HepG2 (cell line): ENCODE measurements at regions not wholly inside any gene's neighbourhood (a gene's known extent, or its start where the extent isn't known, plus 50 kb on each side); places are given as distances from the start of the nearest gene placed in this dataset.
A peak's percentile ranks its signal among the peaks of the same experiment; 100 is the strongest.

Experiments used
- ATAC-seq: fragments of 200-7000 bp; cut with Tn5 transposase; 3 replicates; pipeline ENCODE4 v1.9.1; 2020; ENCODE audit warnings: mild to moderate bottlenecking, moderate library complexity
- BruUV-seq: library from RNA; stranded (reverse); fragments of 400-500 nt; replicated peaks from 2 replicates; lab custom pipeline; 2021; lab: Mats Ljungman, UMichigan
- CTCF ChIA-PET: fragments of 300-600 bp; formaldehyde crosslinking; extraction: SDS; loops from one replicate; lab custom pipeline; 2021; ENCODE audit warnings: low total read pairs, inconsistent platforms, low intra/inter-chr PET ratio; lab: Yijun Ruan, JAX
- POLR2A ChIA-PET: fragments of 350-600 bp; sonication (Branson Sonifier 250); formaldehyde crosslinking; loops from one replicate; lab custom pipeline; 2020; ENCODE audit warnings: antibody characterized with exemption, inconsistent platforms; lab: Yijun Ruan, JAX
- DNase-seq: peaks from one replicate; pipeline ENCODE4 v3.0.0-alpha.2; 2015; ENCODE audit warnings: low spot score
- FAIRE-seq: peaks from 3 replicates; lab custom pipeline; 2011; peaks lifted over from hg19 to GRCh38; lab: Jason Lieb, UNC
- H2AFZ ChIP-seq: one replicate; pipeline ENCODE4 v1.6.1; 2011; ENCODE audit warnings: low read length, inconsistent platforms
- H3K27ac ChIP-seq: fragments of 300-600 bp; 3 replicates; pipeline ENCODE4 v1.8.0; 2011; ENCODE audit warnings: mixed run types, mild to moderate bottlenecking, mixed read lengths, low read length, inconsistent platforms; ENCODE audit not compliant: insufficient read depth; ENCODE audit errors: extremely low read length
- H3K27me3 ChIP-seq, 2 experiments: fragments of 200-600 bp in 1 of 2; 2 replicates in 1 of 2; 3 replicates in 1 of 2; pipeline versions ENCODE4 v1.6.0 to v1.8.0; 2011; ENCODE audit warnings: low read length in 2 of 2, mild to moderate bottlenecking in 2 of 2, moderate library complexity in 2 of 2, inconsistent platforms in 1 of 2; ENCODE audit not compliant: insufficient read depth in 2 of 2, control insufficient read depth in 1 of 2
- H3K36me3 ChIP-seq, 2 experiments: fragments of 200-600 bp in 1 of 2; replicated peaks in 1 of 2; 2 replicates in 1 of 2; 3 replicates in 1 of 2; pipeline versions ENCODE4 v1.5.1 to v1.8.0; 2011; ENCODE audit warnings: low read length in 2 of 2, inconsistent platforms in 1 of 2; ENCODE audit not compliant: insufficient read depth in 2 of 2, control insufficient read depth in 1 of 2
- H3K4me1 ChIP-seq: 2 replicates; pipeline ENCODE4 v1.5.1; 2012; ENCODE audit warnings: low read length, inconsistent platforms; ENCODE audit not compliant: insufficient read depth
- H3K4me2 ChIP-seq: 2 replicates; pipeline ENCODE4 v1.6.0; 2011; ENCODE audit warnings: low read depth, low read length, inconsistent platforms
- H3K4me3 ChIP-seq, 3 experiments: fragments of 200-600 bp in 1 of 3; sonication (generic), shearing (Covaris generic) in 1 of 3; replicated peaks in 1 of 3; 2 replicates each; pipeline ENCODE4 v1.5.1; 2011 to 2016; ENCODE audit warnings: low read length in 3 of 3, inconsistent platforms in 2 of 3, low read depth in 2 of 3, mild to moderate bottlenecking in 2 of 3, control low read depth in 1 of 3, mixed read lengths in 1 of 3; ENCODE audit not compliant: insufficient read depth in 1 of 3
- H3K79me2 ChIP-seq: one replicate; pipeline ENCODE4 v1.6.1; 2011; ENCODE audit warnings: low read length, inconsistent platforms; ENCODE audit not compliant: insufficient read depth
- H3K9ac ChIP-seq: 2 replicates; pipeline ENCODE4 v1.6.0; 2011; ENCODE audit warnings: mild to moderate bottlenecking, low read depth, low read length, inconsistent platforms; ENCODE audit not compliant: insufficient read depth
- H3K9me3 ChIP-seq: 2 replicates; pipeline ENCODE4 v1.5.1; 2012; ENCODE audit warnings: mild to moderate bottlenecking, low read length
- H4K20me1 ChIP-seq: 2 replicates; pipeline ENCODE4 v1.6.0; 2011; ENCODE audit warnings: inconsistent platforms, mild to moderate bottlenecking, low read length, moderate library complexity; ENCODE audit not compliant: insufficient read depth
- AHDC1 ChIP-seq: sonication (generic); formaldehyde crosslinking; IDR thresholded peaks from 2 replicates; pipeline ENCODE4 v1.5.1; 2020; ENCODE audit warnings: mild to moderate bottlenecking, missing genetic modification reagents, borderline replicate concordance
- CHCHD3 ChIP-seq: sonication (generic); formaldehyde crosslinking; IDR thresholded peaks from 2 replicates; pipeline ENCODE4 v1.8.0; 2022; ENCODE audit warnings: mild to moderate bottlenecking, missing genetic modification reagents, moderate library complexity
- MAFF ChIP-seq: IDR thresholded peaks from 2 replicates; pipeline ENCODE4 v1.6.1; 2011; ENCODE audit warnings: low read depth, low read length, improper control_type of control experiment
- MAFK ChIP-seq, 2 experiments: IDR thresholded peaks in 1 of 2; conservative IDR thresholded peaks in 1 of 2; 2 replicates each; pipeline ENCODE4 v1.6.1; 2011; ENCODE audit warnings: improper control_type of control experiment in 2 of 2, low read length in 2 of 2
- ZNF30 ChIP-seq: sonication (generic); formaldehyde crosslinking; IDR thresholded peaks from 2 replicates; pipeline ENCODE4 v1.5.0; 2020; ENCODE audit warnings: mild to moderate bottlenecking, missing genetic modification reagents
- ZNF510 ChIP-seq: sonication (generic); formaldehyde crosslinking; IDR thresholded peaks from 2 replicates; pipeline ENCODE4 v1.4.0; 2020; ENCODE audit warnings: low read depth, mild to moderate bottlenecking, missing genetic modification reagents
- WGBS: methylation state at CpG from one replicate; pipeline ENCODE4 v1.1.6; 2017; ENCODE audit warnings: low lambda C conversion rate; 5-methylcytosine and 5-hydroxymethylcytosine counted together
- in situ Hi-C: cut with HindIII; loops from 2 replicates; pipeline ENCODE4 v1.10.0; 2017; ENCODE audit warnings: low pct_unique_long_range_greater_than_20kb; ENCODE audit not compliant: extremely low pct_ligation_motif_present
- intact Hi-C: fragments of 100-400 bp; cut with micrococcal nuclease; formaldehyde crosslinking; loops from one replicate; pipeline ENCODE4 v1.10.0; 2022; ENCODE audit not compliant: unreplicated experiment

GRCh38 chr16:86095906-86096485 lies 197.0 kb downstream of the IRF8 start (continued):
- TF ChIP-seq ZNF30 (CRISPR knock-in tag) (no peak), CHCHD3 (no peak), ZNF510 (CRISPR knock-in tag) (no peak)

GRCh38 chr16:86096850-86097249 lies 197.9 kb downstream of the IRF8 start:
- H3K79me2 ChIP-seq, result no peaks in the 10 kb centered on the region
- 41% methylated on average over 7 of the region's 7 CpGs for WGBS
- intact Hi-C loops, result no loop called here
- ChIA-PET POLR2A (no interaction called here), CTCF (no interaction called here)
- FAIRE-seq (no peak), DNase-seq (no peak), ATAC-seq (no peak)
- no peak overlapping the region for H3K27ac ChIP-seq
- no peaks in the 10 kb centered on the region for H3K27me3 ChIP-seq
- H4K20me1 ChIP-seq, result no peaks in the 10 kb centered on the region
- no peaks in the 10 kb centered on the region for H3K9me3 ChIP-seq
- no peak overlapping the region for H2AFZ ChIP-seq
- H3K36me3 ChIP-seq, result no peaks in the 10 kb centered on the region
- H3K4me2 ChIP-seq, result no peak overlapping the region
- in situ Hi-C loops, result no loop called here
- no peak overlapping the region for H3K9ac ChIP-seq
- H3K4me3 ChIP-seq, result no peak overlapping the region
- H3K4me1 ChIP-seq, result peaks cover 26% of the 10 kb centered on the region
- TF ChIP-seq MAFK (conservative IDR thresholded peaks at IDR 0.05 in 1 of 2, IDR thresholded peaks at IDR 0.05 in 1 of 2; ENCODE audit: low read length in 2 of 2) (peak; percentile 74 to 75), MAFF (peak; percentile 65), AHDC1 (no peak)
- TF ChIP-seq, all 625 proteins: peak for 2
- BruUV-seq, result no TSS peak
